ENCODE measurements at regions not wholly inside any gene's neighbourhood (a gene's known extent, or its start where the extent isn't known, plus 50 kb on each side); places are given as distances from the start of the nearest gene placed in this dataset.

- in situ Hi-C loops (cut with MboI; ENCODE audit: low pct_unique_long_range_greater_than_20kb, low sequenced_read_pairs) = no loop called here
- DNase-seq = no peak
Observed at GRCh38 chr12:92596383-92596782, 106.4 kb upstream of the PLEKHG7 start.

GRCh38 chr12:92595663-92596062, 107.1 kb upstream of the PLEKHG7 start:
- DNase-seq = no peak
- in situ Hi-C loops (cut with MboI; ENCODE audit: low pct_unique_long_range_greater_than_20kb, low sequenced_read_pairs) = no loop called here

- peak; percentile 82 for DNase-seq
- in situ Hi-C loops (cut with MboI; ENCODE audit: low pct_unique_long_range_greater_than_20kb, low sequenced_read_pairs) = no loop called here
Observed at GRCh38 chr12:92593734-92594402, 108.9 kb upstream of the PLEKHG7 start.

- no peak for DNase-seq
- in situ Hi-C loops (cut with MboI; ENCODE audit: low pct_unique_long_range_greater_than_20kb, low sequenced_read_pairs) = no loop called here
Observed at GRCh38 chr12:92585115-92585727, 117.6 kb upstream of the PLEKHG7 start.

- in situ Hi-C loops (cut with MboI; ENCODE audit: low pct_unique_long_range_greater_than_20kb, low sequenced_read_pairs) = no loop called here
- DNase-seq = no peak
Observed at GRCh38 chr12:92583910-92584309, 118.9 kb upstream of the PLEKHG7 start.

- in situ Hi-C loops (cut with MboI; ENCODE audit: low pct_unique_long_range_greater_than_20kb, low sequenced_read_pairs) = no loop called here
Observed at GRCh38 chr12:92582893-92583292, 119.9 kb upstream of the PLEKHG7 start.

GRCh38 chr12:92582475-92582874, 120.3 kb upstream of the PLEKHG7 start:
- in situ Hi-C loops (cut with MboI; ENCODE audit: low pct_unique_long_range_greater_than_20kb, low sequenced_read_pairs) = no loop called here

More at GRCh38 chr12:92582893-92583292, 119.9 kb upstream of the PLEKHG7 start:
- DNase-seq = no peak

GRCh38 chr12:92581604-92582003, 121.2 kb upstream of the PLEKHG7 start:
- in situ Hi-C loops (cut with MboI; ENCODE audit: low pct_unique_long_range_greater_than_20kb, low sequenced_read_pairs) = no loop called here
- DNase-seq = no peak

More at GRCh38 chr12:92582475-92582874, 120.3 kb upstream of the PLEKHG7 start:
- no peak for DNase-seq

GRCh38 chr12:92574911-92575570, 127.7 kb upstream of the PLEKHG7 start:
- no peak for DNase-seq
- in situ Hi-C loops (cut with MboI; ENCODE audit: low pct_unique_long_range_greater_than_20kb, low sequenced_read_pairs) = loop anchor here (25.0 kb wide), 1 partner anchor 763 kb away; no protein-coding TSS in a partner anchor

- in situ Hi-C loops (cut with MboI; ENCODE audit: low pct_unique_long_range_greater_than_20kb, low sequenced_read_pairs) = loop anchor here (25.0 kb wide), 1 partner anchor 762 kb away; no protein-coding TSS in a partner anchor
- peak; percentile 45 for DNase-seq
Observed at GRCh38 chr12:92574051-92574783, 128.6 kb upstream of the PLEKHG7 start.

- in situ Hi-C loops (cut with MboI; ENCODE audit: low pct_unique_long_range_greater_than_20kb, low sequenced_read_pairs) = loop anchor here (25.0 kb wide), 1 partner anchor 761 kb away; no protein-coding TSS in a partner anchor
- DNase-seq = no peak
Observed at GRCh38 chr12:92573104-92573503, 129.7 kb upstream of the PLEKHG7 start.

GRCh38 chr12:92571844-92572543, 130.8 kb upstream of the PLEKHG7 start:
- in situ Hi-C loops (cut with MboI; ENCODE audit: low pct_unique_long_range_greater_than_20kb, low sequenced_read_pairs) = loop anchor here (25.0 kb wide), 1 partner anchor 760 kb away; no protein-coding TSS in a partner anchor
- no peak for DNase-seq

GRCh38 chr12:92571169-92571568, 131.6 kb upstream of the PLEKHG7 start:
- no peak for DNase-seq
- in situ Hi-C loops (cut with MboI; ENCODE audit: low pct_unique_long_range_greater_than_20kb, low sequenced_read_pairs) = loop anchor here (25.0 kb wide), 1 partner anchor 759 kb away; no protein-coding TSS in a partner anchor

GRCh38 chr12:92570056-92570753, 132.6 kb upstream of the PLEKHG7 start:
- peak; percentile 78 for DNase-seq
- in situ Hi-C loops (cut with MboI; ENCODE audit: low pct_unique_long_range_greater_than_20kb, low sequenced_read_pairs) = loop anchor here (25.0 kb wide), 1 partner anchor 758 kb away; no protein-coding TSS in a partner anchor

GRCh38 chr12:92568691-92569090, 134.1 kb upstream of the PLEKHG7 start:
- in situ Hi-C loops (cut with MboI; ENCODE audit: low pct_unique_long_range_greater_than_20kb, low sequenced_read_pairs) = loop anchor here (25.0 kb wide), 1 partner anchor 756 kb away; no protein-coding TSS in a partner anchor
- no peak for DNase-seq

GRCh38 chr12:92566448-92567019, 136.3 kb upstream of the PLEKHG7 start:
- in situ Hi-C loops (cut with MboI; ENCODE audit: low pct_unique_long_range_greater_than_20kb, low sequenced_read_pairs) = loop anchor here (25.0 kb wide), 1 partner anchor 754 kb away; no protein-coding TSS in a partner anchor

GRCh38 chr12:92563819-92564218, 139.0 kb upstream of the PLEKHG7 start:
- no peak for DNase-seq
- in situ Hi-C loops (cut with MboI; ENCODE audit: low pct_unique_long_range_greater_than_20kb, low sequenced_read_pairs) = loop anchor here (25.0 kb wide), 1 partner anchor 752 kb away; no protein-coding TSS in a partner anchor

More at GRCh38 chr12:92566448-92567019, 136.3 kb upstream of the PLEKHG7 start:
- DNase-seq = no peak
